Omental fat pad (tissue), 3 donors: ENCODE measurements at regions not wholly inside any gene's neighbourhood (a gene's known extent, or its start where the extent isn't known, plus 50 kb on each side); places are given as distances from the start of the nearest gene placed in this dataset.
"Not testable (repeated sequence)": the region's sequence is repeated elsewhere in the genome, so short reads cannot be mapped to it uniquely, and the experiment has no call there.

Source experiments
- ATAC-seq: fragments of 150-250 bp; one replicate; pipeline ENCODE4 v1.9.1; 2016; ENCODE audit warnings: mild to moderate bottlenecking, moderate library complexity; ENCODE audit not compliant: low FRiP score
- DNase-seq: peaks from one replicate; pipeline ENCODE4 v3.0.0-alpha.2; 2019; ENCODE audit warnings: low spot score
- CTCF ChIP-seq, 3 donors: fragments of 450-650 bp; IDR thresholded peaks; one replicate each; pipeline ENCODE4 v1.5.1; 2016 to 2017; ENCODE audit warnings: antibody characterized with exemption in 3 of 3, mild to moderate bottlenecking in 3 of 3, moderate library complexity in 2 of 3

DNA sequence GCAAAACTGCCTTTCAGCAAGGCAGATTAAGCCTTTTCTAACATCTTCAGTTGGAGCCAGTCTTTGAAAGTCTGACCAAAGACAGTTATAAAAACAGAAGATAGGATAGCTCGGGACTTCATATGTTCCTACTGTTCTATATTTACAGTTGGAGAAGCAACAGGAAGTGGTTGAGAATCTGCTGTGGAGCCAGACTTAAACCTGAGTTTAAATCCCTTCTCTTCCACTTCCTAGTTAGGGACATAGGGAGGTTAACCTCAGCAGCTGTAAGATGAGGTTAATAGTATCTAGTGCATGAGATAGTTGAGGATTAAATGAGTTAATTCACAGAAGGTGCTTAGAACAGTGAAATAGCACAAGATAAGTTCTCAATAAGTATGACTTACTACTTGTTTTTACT, 84.5 kb upstream of the FREM1 start:
- no peak for ATAC-seq
- DNase-seq = no peak
- no peak for TF ChIP-seq CTCF (IDR thresholded peaks at IDR 0.05)

DNA sequence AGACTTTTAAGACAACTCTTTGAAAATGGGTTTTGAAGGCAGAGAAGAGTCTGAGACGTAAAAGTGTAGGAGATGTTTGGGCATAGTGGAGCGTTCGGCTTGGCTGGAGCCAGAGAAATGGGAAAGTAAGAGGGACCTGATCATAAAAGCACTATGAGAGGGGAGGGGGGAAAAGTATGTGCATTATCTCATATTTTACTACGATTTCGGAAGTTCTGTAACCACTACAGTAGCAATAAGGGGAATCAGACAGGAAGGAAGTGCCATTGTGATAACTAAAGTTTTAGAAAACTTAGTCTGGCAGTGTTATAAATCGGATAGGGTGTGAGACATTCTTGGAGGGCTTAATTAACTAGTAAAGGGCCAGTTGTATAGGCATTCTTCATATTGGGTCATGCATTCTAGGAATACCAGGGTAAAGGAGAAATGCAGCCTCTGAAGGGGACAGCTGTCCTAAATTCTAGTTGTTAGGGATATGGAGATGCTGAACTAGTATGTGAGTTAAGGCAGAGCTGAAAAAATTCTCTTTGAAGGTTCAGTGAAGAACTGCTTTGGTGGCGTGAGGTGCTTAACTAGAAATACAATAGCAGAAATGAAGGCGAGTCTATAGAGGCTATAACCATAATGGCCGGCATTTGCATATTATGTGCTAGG, 83.8 kb upstream of the FREM1 start:
- DNase-seq (no peak), ATAC-seq (no peak)

GRCh38 chr9:14993061-14993800, 83.0 kb upstream of the FREM1 start:
- TF ChIP-seq CTCF (IDR thresholded peaks at IDR 0.05) = no peak
- DNase-seq (peak; percentile 25), ATAC-seq (peak; percentile 84)

More for the DNA sequence above, 83.8 kb upstream of the FREM1 start:
- TF ChIP-seq CTCF (IDR thresholded peaks at IDR 0.05) = no peak

GRCh38 chr9:14992516-14992915, 82.3 kb upstream of the FREM1 start:
- no peak for TF ChIP-seq CTCF (IDR thresholded peaks at IDR 0.05)
- DNase-seq (no peak), ATAC-seq (no peak)

GRCh38 chr9:14992081-14992480, 81.9 kb upstream of the FREM1 start:
- TF ChIP-seq CTCF (IDR thresholded peaks at IDR 0.05) = no peak
- DNase-seq (no peak), ATAC-seq (no peak)

DNA sequence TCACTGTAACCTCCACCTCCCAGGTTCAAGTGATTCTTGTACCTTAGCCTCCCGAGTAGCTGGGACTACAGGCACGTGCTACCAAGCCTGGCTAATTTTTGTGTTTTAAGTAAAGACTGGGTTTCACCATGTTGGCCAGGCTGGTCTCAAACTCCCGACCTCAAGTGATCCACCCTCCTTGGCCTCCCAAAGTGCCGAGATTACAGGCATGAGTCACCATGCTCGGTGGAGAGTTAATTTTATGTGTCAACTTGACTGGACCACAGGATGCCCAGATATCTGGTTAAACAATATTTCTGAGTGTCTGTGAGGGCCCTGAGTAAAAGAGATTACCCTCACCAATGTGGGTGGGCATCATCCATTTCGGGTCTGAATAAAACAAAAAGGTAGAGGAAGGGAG, 80.4 kb upstream of the FREM1 start:
- ATAC-seq, DNase-seq: not testable (repeated sequence)

DNA sequence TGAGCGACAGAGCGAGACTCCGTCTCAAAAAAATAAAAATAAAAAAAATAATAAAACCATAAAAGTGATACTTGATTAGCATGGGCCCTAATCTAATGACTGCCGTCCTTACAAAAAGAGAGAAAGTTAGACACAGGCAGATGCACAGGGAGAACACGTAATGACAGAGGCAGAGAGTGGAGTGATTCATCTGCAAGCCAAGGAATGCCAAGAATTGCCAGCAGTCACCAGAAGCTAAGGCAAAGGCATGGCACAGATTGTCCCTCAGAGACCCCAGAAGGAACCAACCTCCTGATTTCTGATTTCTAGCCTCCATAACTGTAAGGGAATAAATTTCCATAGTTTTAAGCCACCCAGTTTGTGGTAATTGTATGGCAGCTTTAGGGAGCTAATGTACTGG, 79.6 kb upstream of the FREM1 start:
- TF ChIP-seq CTCF (IDR thresholded peaks at IDR 0.05) = no peak
- no peak for DNase-seq
- ATAC-seq = no peak

DNA sequence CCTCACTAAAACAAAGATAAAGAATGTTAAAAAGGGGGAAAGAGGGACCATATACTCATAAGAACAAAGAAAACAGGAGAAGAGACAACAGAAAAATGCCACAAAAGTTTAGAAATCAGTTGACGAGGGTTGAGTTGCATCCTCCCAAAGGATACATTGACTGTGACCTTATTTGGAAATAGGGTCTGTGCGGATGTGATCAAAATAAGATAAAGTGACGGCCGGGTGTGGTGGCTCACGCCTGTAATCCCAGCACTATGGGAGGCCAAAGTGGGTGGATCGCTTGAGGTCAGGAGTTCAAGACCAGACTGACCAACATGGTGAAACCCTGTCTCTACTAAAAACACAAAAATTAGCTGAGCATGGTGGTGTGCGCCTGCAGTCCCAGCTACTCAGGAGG, 79.1 kb upstream of the FREM1 start:
- DNase-seq, ATAC-seq: not testable (repeated sequence)
